NCI-H2029 (cell line): ENCODE measurements at regions not wholly inside any gene's neighbourhood (a gene's known extent, or its start where the extent isn't known, plus 50 kb on each side); places are given as distances from the start of the nearest gene placed in this dataset.
"Not testable (repeated sequence)": the region's sequence is repeated elsewhere in the genome, so short reads cannot be mapped to it uniquely, and the experiment has no call there.

ENCODE experiments used
- DNase-seq: peaks from one replicate; lab custom pipeline; 2025; lab: John Stamatoyannopoulos, UW

DNA sequence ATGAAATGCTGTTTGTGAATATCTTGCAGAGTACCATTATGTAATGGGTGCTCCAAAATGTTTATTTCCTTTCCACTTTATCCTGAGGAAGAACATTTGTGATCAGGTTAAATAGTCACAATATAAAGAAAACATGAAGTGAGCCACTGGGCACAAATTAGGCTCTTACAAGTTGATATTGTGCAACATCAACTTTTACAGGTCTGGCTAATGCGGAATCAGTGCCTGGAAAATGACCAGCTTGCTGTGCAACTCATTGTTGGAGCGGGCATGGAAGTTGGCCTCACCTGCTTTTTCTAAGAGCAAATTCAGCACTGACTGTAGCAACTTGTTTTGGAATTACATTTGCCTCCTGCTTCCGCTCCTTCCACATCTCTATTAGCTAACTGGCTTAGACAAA lies 216.9 kb upstream of the PLPPR1 start:
- DNase-seq: no peak

DNA sequence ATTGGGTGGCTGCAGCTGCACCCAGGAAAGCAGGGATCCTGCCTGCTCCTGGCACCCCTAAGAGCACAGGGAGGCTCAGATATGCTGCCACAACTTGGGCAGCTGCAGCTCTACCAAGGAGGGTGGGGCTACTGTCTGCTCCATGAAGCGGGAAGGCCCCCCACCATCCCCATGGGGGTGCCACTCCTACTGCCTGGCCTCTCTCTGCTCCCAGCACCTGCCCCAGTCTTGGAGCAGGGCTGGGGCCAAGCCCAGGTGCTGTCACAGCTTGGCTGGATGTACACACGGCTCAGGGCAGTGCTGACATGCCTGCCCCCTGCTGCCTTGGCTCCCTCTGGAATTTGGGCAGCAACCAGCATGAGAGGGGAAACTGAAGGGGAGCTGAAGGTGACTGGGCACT lies 214.7 kb upstream of the PLPPR1 start:
- DNase-seq: no peak

DNA sequence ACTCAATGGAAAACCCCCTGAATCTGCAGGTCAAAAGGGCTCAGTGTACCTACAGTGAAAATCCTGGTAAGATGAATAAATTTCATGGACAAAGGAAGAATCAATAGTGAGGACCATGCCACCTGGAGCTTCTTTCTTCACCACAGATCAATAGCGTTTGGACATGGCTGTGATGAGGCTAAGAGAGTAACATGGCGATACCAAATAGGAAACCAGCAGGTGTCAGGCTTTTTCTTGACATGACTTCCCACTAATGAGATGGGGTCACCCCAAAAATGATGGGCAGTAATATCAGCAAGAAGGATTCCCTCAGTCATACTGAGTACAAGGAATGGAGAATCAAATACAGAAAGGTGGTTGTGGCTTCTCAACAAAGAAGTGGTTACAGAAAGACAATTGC lies 208.5 kb upstream of the PLPPR1 start:
- no peak for DNase-seq

DNA sequence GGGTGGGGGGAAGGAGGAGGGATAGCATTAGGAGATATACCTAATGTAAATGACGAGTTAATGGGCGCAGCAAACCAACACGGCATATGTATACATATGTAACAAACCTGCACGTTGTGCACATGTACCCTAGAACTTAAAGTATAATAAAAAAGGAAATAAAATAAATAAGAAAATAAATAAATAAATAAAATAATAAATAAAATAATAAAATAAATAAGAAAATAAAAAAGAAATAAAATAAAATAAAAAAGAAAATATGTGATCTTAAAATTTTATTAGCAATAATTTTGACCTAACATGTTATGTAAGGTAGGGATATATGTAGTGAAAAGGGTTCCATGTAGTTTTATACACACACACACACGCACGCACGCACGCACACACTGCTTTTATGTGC lies 195.5 kb upstream of the PLPPR1 start:
- DNase-seq: not testable (repeated sequence)

DNA sequence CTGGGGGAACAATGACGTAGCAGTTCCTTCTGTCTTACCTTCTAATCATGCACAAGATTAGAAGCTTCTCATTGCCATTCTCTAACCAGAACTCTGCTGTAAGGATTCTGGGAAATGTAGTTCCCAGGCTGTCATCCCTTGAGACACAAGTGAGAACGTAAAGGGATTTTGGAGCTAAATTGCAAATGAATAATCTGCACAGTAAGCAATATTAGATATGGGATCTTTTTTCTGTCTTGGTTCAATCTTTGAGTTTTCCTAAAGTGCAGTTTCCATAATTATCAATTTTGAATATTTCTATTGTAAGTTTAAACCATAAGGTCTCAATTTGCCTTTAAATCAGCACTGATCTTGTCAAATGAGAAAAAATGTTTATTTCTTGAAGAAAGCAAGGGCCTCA lies 189.7 kb upstream of the PLPPR1 start:
- DNase-seq: no peak

DNA sequence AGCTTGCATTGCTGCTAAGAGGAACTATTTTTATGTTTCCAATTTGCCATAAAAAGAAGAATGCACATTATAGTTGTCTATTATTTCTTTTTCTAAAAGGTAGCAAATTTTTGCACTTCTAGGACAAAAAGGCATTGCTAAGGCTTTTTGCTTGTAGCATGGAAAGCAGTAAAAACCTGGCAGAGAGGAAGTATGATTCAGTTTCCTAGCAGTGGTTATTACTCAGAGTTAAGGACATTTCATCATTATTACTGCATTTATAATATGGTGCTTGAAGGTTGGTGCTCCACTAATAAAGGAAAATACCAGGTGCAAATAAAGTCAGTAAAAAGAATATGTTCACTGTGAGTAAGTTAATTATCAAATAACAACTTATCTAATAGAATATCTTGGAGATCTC lies 179.8 kb upstream of the PLPPR1 start:
- DNase-seq: no peak

DNA sequence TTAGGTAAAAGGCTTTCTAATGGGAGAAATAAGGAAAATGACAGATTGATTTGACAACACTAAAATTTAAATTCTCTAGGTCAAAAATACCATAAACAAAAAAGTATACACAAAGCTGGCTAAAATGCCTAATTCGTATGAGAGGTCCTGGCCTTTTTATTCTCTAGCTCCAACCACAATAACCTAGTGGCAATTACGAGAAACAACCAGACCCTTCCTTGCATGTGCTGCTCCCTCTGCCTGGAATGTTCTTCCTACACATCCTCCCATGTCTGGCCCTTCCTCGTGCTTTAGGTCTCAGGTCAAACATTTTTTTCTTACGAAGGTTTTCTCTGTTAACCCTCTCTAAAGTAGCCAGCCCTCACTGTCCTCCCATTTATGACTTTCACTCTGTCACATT lies 176.4 kb upstream of the PLPPR1 start:
- no peak for DNase-seq

DNA sequence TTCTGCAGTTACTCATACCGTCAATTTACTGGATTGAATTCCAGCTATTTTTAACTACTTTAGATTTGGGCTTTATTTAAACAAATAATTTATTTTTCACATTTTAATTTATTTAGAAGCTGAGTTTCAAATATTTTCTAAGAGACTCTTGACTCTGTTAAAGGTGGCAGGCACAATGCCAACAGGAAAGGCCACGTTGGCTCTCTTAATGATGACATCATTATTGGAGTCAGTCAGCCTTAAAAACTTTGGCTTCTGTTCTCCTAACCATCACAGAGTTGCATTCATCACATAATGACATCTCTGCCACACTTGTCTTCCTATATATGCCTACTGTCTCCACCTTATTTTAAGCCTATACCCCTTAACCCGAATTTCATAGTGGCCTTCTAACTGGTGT lies 172.3 kb upstream of the PLPPR1 start:
- DNase-seq: peak; percentile 60

DNA sequence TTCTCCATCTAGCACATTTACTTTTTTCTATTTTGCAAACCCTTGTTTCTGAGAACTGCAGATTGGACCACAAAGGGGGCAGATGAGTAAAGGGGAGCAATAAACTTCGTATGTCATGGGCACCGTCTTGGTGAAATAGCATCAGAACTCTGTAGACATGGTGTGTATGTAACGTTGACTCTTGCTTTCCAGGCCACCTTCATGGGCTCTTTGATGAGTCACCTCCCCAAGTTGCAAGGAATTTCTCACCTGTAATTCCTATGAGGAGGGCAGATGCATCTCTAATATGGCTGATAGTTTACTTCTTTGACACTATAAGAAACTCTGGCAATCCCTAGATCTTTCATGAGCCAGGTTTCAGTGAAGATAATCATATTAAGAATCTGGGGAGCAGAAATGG lies 163.4 kb upstream of the PLPPR1 start:
- DNase-seq: no peak

DNA sequence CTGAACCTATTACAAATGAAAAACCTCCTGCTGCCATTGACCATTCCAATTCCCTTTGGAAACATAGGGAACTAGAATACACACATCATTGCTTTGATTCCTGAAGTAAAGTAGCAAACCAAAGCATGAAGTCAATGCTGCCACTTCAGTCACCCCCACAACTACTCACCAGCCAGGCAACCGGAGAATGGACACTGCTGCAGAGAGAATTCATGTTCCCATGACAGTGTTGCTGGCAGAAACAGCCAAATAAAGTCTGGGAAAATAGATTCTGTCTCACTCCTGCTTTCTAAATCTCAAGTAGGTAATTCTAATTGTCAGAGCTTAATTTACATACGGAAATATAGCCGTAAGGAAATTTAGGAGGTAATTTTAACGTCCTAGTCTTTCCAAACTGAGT lies 162.9 kb upstream of the PLPPR1 start:
- no peak for DNase-seq

DNA sequence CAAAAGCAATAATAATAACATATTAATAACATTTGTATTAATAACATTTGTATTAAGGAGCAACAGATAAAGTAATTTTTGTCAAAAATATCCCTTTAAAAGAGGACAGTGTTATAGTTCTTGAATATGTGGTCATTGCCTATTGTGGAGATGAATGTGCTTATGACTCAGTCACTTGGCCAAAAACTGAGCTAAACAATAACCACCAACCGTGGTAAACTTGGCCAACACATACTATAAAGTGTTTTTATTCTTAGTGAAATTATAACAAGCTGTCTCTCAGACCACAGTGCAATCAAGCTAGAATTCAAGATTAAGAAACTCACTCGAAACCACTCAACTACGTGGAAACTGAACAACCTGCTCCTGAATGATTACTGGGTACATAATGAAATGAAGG lies 159.2 kb upstream of the PLPPR1 start:
- DNase-seq: no peak

DNA sequence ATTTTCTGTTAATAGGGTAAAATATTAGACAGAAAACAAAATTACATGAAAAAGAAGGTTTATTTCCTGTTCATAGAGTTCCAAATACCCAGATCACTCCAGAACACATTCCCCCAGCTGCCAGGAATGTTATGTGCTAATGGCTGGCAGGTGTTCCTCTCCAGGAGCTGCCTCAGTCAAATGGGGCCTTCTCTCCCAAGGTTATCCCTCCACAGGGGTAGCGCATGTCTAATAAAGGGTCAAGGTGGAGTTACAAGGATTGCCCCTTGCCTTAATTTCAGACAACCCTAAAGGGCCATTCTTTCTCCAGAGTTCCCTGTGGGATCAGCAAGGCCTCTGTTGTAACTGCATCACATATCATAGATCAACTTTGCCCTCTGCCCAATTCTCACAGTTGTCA lies 148.6 kb upstream of the PLPPR1 start:
- DNase-seq: no peak

DNA sequence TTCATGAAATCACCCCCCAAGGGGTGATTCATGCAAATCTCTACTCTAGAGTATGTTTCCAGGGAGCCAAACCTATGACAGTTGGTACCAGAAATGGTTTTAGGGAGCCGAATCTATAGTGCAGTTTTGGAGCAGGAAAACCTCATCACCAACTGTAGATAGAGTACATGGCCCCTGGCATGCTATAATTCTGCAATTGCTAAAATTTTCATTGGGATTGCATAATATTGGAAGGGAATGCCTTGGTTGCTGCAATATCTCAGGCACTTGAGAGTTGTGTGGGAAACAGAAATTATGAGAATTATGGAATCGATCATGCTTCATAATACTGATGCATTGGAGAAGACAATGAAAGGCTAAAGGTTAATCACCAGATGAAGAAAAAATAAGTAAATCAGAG lies 148.2 kb upstream of the PLPPR1 start:
- no peak for DNase-seq

DNA sequence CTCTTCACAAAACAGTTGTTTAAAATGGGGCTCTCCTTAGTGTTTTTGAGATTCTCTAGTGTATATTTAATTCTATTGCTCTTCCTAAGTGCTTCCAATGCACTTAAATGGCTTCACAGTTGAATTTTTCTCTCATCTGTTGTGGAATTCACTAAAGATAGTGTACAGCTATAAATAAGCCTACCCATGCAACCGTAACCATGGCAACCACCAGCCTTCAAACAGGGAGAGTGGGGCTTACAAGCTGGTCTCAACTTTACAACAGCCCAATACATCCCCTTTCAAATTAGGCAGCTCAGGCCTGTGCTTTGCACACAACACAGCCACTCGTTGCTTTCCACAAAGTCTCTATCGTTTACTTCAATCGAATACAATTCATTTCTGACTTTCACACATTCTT lies 144.0 kb upstream of the PLPPR1 start:
- no peak for DNase-seq

DNA sequence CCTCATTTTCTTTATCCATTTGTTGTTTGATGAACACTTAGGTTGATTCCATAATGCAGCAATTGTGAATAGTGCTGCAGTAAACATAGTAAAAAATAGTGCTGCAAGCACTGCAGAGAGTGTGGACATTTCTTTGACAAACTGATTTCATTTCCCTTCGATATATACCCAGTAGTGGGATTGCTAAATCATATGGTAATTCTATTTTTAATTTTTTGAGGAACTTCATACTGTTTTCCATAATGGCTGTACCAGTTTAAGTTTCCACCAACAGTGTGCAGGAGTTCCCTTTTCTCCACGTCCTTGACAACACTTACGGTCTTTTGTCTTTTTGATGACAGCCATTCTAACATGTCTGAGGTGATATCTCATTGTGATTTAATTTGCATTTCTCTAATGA lies 138.2 kb upstream of the PLPPR1 start:
- no peak for DNase-seq

DNA sequence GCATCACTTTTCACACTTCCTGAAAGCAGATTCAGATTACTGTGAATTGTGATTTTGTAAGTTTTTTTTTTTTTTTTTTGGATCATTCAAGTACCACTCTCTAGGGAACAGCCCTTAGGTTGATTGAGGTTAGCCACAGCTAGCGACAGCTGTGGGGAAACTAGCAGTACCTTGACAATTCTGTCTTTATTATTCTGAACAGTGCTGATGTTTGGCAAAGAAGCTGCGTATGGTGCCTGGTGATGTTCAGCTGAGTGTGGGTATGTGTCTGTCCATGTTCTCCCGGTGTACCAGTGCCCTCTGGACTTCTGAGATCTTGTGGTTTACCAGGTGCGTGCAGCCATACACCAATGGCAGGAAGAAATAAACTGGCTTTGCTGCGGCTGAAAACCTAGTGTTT lies 117.3 kb upstream of the PLPPR1 start:
- peak; percentile 70 for DNase-seq

DNA sequence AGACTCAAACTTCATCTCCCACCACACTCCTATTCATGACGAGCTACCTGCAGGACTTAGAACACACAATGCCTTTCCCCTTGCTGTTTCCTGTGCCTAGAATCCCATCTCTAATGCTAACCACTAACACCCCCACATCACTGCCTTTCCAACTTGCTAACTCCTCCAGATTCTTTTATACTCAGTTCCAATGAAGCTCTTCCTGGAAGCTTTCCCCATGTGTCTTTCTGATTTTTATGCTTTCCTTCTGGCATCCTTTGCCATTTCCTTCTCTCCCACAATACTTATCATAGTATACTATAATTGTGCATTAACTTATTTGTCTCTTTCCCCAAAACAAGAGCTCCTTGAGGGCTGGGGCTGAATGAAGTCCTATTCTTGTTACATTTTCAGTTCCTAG lies 115.3 kb upstream of the PLPPR1 start:
- no peak for DNase-seq

DNA sequence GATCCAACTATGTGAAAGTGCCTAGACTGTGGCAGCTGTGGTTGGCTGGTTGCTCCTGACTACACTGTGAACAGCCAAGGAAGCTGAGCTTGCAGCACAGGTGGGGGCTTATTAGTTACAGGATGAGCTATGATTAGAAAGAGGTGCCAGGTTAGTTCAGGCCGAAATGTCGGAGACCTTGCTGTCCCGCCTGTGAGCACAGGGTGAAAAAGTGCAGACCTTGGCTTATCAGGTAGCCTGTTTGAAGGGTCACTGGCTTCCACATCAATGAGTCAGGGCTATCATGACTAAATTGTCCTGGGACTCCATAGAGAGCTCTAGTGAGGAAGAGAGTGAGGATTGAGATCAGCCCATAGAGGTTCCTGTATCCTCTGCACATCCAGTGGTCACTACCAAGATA lies 114.3 kb upstream of the PLPPR1 start:
- DNase-seq: no peak

DNA sequence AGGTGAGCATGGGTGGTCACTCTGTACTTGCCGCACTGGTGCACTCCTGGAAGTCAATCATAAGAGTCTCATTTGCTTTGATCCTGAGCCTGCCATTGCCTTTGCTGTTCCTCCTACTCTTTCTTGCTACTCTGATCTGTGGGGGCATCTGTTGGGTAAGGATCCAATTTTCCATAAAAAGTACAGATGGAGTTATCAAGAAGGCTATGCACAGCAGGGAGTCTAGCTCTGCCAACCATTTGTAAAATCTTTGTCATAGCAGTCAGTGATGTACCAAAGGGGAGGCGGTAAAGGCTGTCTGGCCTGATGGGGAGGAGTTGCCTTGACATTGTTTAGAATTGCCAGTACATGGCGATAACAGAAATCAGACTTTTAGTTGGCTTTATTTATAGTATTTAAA lies 109.0 kb upstream of the PLPPR1 start:
- DNase-seq: no peak

DNA sequence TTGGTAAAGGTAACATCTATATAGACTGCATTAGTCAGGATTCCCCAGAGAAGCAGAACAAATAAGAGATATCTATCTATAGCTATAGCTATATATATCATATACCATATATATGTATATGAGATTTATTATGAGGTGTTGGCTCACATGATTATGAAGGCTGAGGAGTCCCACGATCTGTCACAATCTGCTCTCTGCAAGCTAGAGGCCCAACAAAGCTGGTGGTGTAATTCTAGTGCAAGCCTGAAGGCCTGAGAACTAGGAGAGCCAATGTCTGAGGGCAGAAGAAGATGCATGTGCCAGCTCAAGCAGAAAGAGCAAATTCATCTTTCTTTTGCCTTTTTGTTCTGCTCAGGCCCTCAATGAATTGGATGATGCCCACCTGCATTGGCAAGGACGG lies 102.2 kb upstream of the PLPPR1 start:
- no peak for DNase-seq

DNA sequence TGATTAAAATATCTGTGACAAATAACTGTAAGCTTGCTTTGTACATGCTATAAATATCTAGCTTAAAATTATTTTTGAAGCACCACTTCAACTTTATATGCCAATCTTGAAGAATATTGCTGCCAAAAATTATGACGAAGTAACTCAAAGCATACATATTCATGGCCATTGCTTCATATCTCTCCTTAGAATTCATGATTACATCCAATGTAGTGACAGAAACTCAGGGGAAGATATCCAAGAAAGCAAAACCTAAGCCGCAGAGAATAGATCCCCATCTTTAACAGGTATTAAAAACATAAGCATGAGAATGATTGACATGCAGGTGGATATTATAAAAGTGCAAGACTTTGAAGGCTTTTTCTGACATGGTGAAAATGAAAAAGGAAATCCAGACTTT lies 100.8 kb upstream of the PLPPR1 start:
- no peak for DNase-seq

DNA sequence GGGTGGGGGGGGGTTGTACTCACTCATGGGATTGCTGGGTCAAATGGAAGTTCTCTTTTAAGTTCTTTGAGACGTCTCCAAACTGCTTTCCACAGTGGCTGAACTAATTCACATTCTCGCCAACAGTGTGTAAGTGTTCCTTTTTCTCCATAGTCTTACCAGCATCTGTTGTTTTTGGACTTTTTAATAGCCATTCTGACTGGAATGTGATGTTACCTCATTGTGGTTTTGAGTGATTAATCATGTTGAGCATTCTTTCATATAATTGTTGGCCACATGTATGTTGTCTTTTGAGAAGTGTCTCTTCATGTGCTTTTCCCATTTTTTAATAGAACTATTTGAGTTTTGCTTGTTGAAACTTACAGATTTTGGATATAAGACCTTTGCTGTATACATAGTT lies 94.9 kb upstream of the PLPPR1 start:
- DNase-seq: no peak

DNA sequence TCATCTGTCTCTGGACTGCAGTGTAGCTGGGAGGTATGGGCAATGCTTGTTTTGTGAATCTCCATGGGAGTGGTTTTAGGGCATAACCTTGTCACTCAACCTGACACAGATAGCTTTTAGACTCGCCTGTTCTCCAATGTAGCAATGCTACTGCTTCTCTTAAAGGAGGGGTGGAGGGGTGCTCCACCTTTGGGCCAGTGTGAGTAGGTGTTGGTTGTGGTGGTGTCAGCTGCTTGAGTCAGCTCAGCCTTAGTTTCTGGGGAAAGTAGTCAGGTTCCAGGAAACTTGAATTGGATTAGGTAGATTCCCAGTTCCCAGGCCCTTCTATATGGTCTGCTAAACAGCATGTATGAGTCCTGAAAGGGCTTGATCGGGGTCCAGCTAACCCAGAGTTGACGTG lies 91.1 kb upstream of the PLPPR1 start:
- no peak for DNase-seq

DNA sequence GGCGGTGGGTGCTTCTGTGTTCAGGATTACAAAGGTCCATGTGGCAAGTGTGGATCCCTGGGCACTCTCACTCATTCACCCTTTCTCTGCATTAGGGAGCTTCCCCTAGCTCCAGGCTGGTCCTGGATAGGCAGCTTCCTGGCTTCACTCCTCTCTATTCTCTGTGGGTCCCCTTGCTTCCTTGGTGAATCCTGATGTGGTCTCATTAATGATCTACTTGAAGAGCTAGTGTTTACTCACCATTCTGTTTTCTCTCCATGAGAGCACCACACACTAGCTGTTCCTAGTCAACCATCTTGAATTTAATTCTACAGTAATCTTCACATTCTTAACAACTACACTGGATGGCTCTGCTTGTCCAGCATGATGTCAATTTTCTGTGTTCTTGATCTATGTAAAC lies 90.0 kb upstream of the PLPPR1 start:
- DNase-seq: no peak

DNA sequence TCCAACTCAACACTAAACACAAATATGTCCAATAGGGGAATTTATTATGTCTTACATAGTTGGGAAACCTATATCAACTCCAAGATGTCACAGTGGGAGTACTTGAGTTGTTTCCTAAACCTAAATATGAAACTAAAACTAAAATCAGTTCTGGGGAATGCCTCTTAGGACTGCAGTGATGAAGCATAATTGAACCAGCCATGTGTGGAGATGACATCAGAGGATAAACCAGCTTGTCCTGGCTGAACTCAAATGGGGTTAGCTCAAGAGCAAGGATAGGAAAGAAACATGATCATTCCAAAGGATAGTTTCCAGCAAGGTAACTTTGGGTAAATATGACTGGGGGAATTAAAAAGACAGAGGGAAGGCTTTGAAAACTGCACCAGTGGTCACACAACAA lies 88.9 kb upstream of the PLPPR1 start:
- DNase-seq: no peak

DNA sequence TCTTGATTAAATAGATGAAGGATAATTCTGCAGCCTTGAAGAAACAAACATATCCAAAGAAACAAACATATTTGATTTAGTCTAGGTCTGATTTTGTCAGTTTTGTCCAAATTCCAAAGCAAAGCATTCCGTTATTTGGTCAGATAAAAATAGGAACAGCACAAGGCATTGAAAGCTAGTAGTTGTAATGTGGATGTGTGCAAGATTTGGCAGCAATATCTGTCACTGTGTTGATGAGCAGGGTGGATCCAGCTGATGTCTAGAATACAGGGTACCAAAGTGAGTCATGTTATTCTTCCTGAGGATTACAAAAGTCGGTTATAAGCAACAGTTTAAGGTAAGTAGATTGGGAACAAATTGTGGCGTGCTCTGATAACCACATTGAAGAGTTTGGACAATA lies 69.3 kb upstream of the PLPPR1 start:
- no peak for DNase-seq
